DOHH2 (cell line): ENCODE measurements at regions not wholly inside any gene's neighbourhood (a gene's known extent, or its start where the extent isn't known, plus 50 kb on each side); places are given as distances from the start of the nearest gene placed in this dataset.

Source experiments
- EZH2phosphoT487 ChIP-seq: fragments of 200-600 bp; sonication (generic); IDR thresholded peaks from 2 replicates; pipeline ENCODE4 v1.6.1; 2017; ENCODE audit warnings: borderline replicate concordance, mild to moderate bottlenecking, antibody characterized with exemption, low read length, moderate library complexity, mixed read lengths
- TF ChIP-seq, protein P1 (sequence below): fragments of 200-600 bp; sonication (generic); IDR thresholded peaks from one replicate; pipeline ENCODE4 v1.5.1; 2014; ENCODE audit warnings: antibody characterized with exemption, mild to moderate bottlenecking, low read depth, low read length; ENCODE audit not compliant: poor library complexity, severe bottlenecking

DNA sequence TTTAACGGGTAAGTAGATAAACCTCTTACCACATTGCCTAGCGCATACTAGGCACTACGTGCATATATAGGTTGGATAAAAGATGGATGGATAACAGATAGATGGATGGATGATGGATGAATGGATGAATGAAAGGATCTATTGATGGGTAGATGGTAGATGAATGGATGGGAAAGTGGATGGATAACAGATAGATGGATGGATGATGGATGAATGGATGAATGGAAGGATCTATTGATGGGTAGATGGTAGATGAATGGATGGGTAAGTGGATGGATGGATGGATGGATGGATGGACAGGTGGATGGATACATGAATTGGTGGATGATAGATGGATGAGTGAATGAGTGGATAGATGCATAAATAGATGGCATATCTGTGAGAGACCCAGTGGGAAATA, 555.0 kb downstream of the MN1 start:
- TF ChIP-seq, protein P1, sequence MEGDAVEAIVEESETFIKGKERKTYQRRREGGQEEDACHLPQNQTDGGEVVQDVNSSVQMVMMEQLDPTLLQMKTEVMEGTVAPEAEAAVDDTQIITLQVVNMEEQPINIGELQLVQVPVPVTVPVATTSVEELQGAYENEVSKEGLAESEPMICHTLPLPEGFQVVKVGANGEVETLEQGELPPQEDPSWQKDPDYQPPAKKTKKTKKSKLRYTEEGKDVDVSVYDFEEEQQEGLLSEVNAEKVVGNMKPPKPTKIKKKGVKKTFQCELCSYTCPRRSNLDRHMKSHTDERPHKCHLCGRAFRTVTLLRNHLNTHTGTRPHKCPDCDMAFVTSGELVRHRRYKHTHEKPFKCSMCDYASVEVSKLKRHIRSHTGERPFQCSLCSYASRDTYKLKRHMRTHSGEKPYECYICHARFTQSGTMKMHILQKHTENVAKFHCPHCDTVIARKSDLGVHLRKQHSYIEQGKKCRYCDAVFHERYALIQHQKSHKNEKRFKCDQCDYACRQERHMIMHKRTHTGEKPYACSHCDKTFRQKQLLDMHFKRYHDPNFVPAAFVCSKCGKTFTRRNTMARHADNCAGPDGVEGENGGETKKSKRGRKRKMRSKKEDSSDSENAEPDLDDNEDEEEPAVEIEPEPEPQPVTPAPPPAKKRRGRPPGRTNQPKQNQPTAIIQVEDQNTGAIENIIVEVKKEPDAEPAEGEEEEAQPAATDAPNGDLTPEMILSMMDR: no peak
- no peak for TF ChIP-seq EZH2phosphoT487
